Prostate gland (tissue), 2 donors: ENCODE measurements at regions not wholly inside any gene's neighbourhood (a gene's known extent, or its start where the extent isn't known, plus 50 kb on each side); places are given as distances from the start of the nearest gene placed in this dataset.

Experiments used
- POLR2AphosphoS5 ChIP-seq: sonication (generic); formaldehyde crosslinking; IDR thresholded peaks from one replicate; pipeline ENCODE4 v1.6.1; 2017; ENCODE audit warnings: antibody characterized with exemption
- TF ChIP-seq, protein P1 (sequence below), 4 experiments: fragments of 200-600 bp in 2 of 4; fragments of 450-650 bp in 2 of 4; sonication (generic) in 2 of 4; IDR thresholded peaks; 1 replicate in 3 of 4; 2 replicates in 1 of 4; pipeline ENCODE4 v1.5.1; 2016 to 2019; ENCODE audit warnings: antibody characterized with exemption in 4 of 4, mild to moderate bottlenecking in 2 of 4, moderate library complexity in 2 of 4

DNA sequence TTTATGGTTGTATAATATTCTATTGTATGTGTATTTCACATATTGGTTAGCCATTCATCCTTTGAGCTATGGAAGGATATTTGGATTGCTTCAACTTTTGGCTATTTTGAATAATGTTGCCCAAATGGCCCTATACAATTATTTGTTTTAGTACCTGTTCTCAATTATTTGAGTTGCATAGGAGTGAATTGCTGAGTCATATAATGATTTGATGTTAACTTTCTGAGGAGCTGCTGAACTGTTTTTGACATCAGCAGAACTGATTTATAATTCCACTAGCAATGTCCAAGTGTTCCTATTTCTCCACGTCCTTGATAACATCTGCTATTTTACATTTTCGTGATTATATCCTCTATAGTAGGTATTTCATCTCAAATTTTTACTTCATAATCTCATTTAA lies 839.9 kb downstream of the KCNT2 start:
- TF ChIP-seq, protein P1, sequence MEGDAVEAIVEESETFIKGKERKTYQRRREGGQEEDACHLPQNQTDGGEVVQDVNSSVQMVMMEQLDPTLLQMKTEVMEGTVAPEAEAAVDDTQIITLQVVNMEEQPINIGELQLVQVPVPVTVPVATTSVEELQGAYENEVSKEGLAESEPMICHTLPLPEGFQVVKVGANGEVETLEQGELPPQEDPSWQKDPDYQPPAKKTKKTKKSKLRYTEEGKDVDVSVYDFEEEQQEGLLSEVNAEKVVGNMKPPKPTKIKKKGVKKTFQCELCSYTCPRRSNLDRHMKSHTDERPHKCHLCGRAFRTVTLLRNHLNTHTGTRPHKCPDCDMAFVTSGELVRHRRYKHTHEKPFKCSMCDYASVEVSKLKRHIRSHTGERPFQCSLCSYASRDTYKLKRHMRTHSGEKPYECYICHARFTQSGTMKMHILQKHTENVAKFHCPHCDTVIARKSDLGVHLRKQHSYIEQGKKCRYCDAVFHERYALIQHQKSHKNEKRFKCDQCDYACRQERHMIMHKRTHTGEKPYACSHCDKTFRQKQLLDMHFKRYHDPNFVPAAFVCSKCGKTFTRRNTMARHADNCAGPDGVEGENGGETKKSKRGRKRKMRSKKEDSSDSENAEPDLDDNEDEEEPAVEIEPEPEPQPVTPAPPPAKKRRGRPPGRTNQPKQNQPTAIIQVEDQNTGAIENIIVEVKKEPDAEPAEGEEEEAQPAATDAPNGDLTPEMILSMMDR (IDR thresholded peaks at IDR 0.05) = no peak
- no peak for TF ChIP-seq POLR2AphosphoS5
